ENCODE measurements at regions not wholly inside any gene's neighbourhood (a gene's known extent, or its start where the extent isn't known, plus 50 kb on each side); places are given as distances from the start of the nearest gene placed in this dataset.
"Not testable (repeated sequence)": the region's sequence is repeated elsewhere in the genome, so short reads cannot be mapped to it uniquely, and the experiment has no call there.

DNA sequence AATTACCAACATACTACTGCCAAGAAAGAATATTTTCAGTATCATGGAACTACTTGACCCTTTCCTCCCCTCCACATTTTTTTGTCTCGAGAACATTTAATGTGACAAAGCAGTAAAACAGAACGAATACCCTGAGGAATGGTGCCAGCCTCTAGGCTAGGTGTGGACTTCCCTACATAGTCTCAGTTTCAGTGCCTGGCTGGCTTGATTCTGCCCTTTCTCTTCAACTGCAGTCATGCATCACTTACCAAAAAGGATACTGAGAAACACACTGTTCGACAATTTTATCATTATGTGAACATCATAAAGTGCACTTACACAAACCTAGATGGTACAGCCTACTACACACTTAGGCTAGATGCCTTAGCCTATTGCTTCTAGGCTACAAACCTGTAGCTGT lies 305.3 kb upstream of the HNRNPA3 start:
- Histone ChIP-seq H3K27ac (no peak overlapping the region), H3K36me3 (no peaks in the 10 kb centered on the region), H3K4me3 (no peak overlapping the region), H3K9me3 (no peaks in the 10 kb centered on the region), H3K4me1 (no peaks in the 10 kb centered on the region), H3K27me3 (no peaks in the 10 kb centered on the region)
- DNase-seq: no peak
- TF ChIP-seq, protein P1, sequence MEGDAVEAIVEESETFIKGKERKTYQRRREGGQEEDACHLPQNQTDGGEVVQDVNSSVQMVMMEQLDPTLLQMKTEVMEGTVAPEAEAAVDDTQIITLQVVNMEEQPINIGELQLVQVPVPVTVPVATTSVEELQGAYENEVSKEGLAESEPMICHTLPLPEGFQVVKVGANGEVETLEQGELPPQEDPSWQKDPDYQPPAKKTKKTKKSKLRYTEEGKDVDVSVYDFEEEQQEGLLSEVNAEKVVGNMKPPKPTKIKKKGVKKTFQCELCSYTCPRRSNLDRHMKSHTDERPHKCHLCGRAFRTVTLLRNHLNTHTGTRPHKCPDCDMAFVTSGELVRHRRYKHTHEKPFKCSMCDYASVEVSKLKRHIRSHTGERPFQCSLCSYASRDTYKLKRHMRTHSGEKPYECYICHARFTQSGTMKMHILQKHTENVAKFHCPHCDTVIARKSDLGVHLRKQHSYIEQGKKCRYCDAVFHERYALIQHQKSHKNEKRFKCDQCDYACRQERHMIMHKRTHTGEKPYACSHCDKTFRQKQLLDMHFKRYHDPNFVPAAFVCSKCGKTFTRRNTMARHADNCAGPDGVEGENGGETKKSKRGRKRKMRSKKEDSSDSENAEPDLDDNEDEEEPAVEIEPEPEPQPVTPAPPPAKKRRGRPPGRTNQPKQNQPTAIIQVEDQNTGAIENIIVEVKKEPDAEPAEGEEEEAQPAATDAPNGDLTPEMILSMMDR (IDR thresholded peaks at IDR 0.05 in 4 of 5, conservative IDR thresholded peaks at IDR 0.05 in 1 of 5): no peak
- TF ChIP-seq POLR2A (IDR thresholded peaks at IDR 0.05): no peak
- intact Hi-C loops (cut with DNase I; ENCODE audit: low total_unique reads): no loop called here
- in situ Hi-C loops (cut with MboI; ENCODE audit: low sequenced_read_pairs in 4 of 4): no loop called here
- ATAC-seq: no peak

DNA sequence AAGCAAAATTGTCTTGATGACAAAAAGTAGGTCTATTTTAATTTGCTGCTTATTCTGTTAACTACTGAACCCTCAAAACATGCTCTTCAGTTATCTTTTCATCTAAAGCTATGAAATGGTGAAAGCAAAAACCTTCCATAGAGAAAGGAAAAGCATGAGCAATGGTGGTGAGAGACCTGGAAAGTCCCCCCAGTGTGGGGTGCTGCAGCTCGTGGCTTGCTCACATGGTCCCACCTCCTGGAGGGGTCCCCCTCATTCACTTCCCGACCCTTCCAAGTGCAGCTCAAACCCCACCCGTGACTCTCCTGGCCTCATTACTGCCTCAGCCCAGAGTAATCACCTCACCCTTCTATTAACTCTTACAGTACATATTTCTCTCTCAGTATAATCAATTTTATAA lies 301.8 kb upstream of the HNRNPA3 start:
- no peak for DNase-seq
- Histone ChIP-seq H3K4me3 (no peak overlapping the region), H3K4me1 (no peaks in the 10 kb centered on the region), H3K27me3 (no peaks in the 10 kb centered on the region), H3K27ac (no peak overlapping the region), H3K9me3 (no peaks in the 10 kb centered on the region), H3K36me3 (no peaks in the 10 kb centered on the region)
- TF ChIP-seq, protein P1 (IDR thresholded peaks at IDR 0.05 in 4 of 5, conservative IDR thresholded peaks at IDR 0.05 in 1 of 5): no peak
- no peak for TF ChIP-seq POLR2A (IDR thresholded peaks at IDR 0.05)
- in situ Hi-C loops (cut with MboI; ENCODE audit: low sequenced_read_pairs in 4 of 4): no loop called here
- ATAC-seq: no peak
- intact Hi-C loops (cut with DNase I; ENCODE audit: low total_unique reads): no loop called here

DNA sequence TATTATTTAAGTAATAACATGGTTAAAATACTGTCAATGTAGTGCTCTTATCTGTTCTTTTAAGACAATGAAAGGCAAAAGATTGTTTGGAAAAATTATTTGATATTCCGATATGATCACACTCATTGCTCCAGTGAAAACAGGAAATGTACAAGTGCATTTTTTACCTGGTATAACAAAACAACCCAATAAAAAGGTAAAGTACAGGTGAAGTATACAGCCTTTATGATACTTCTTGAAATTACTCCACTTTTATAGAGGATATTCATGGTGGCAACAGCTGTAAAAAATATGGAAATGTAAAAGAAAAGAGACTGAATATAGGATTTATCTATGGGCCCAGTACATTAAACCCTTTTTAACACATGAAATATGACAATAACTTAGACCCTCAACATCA lies 298.6 kb upstream of the HNRNPA3 start:
- no peaks in the 10 kb centered on the region for H3K4me1 ChIP-seq
- ATAC-seq (no peak), DNase-seq (no peak)
- H3K27ac ChIP-seq: no peak overlapping the region
- H3K36me3 ChIP-seq: no peaks in the 10 kb centered on the region
- in situ Hi-C loops (cut with MboI; ENCODE audit: low sequenced_read_pairs in 4 of 4) (no loop called here), intact Hi-C loops (cut with DNase I; ENCODE audit: low total_unique reads) (no loop called here)
- no peaks in the 10 kb centered on the region for H3K27me3 ChIP-seq
- no peak overlapping the region for H3K4me3 ChIP-seq
- H3K9me3 ChIP-seq: no peaks in the 10 kb centered on the region
- TF ChIP-seq, protein P1 (IDR thresholded peaks at IDR 0.05 in 4 of 5, conservative IDR thresholded peaks at IDR 0.05 in 1 of 5): no peak
- no peak for TF ChIP-seq POLR2A (IDR thresholded peaks at IDR 0.05)

DNA sequence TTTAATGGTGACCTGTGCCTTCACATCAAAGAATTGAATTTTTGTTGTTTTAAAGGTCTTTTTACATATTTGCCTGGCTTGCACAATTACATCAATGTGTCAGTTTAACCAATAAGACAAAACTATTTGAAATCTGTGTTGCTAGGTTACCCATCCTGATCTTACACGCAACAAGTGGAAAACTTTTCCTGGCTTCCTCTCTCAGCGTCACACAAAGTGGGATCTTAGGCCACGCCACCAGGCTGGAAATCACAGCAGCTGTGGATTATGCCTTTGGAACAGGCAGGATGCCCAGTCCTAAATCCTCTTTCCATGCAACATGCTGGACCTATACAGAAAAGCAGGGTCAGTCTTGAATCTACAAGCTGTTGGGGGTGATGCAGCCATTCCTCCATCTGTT lies 298.2 kb upstream of the HNRNPA3 start:
- ATAC-seq (no peak), DNase-seq (no peak)
- Histone ChIP-seq H3K27me3 (no peaks in the 10 kb centered on the region), H3K9me3 (no peaks in the 10 kb centered on the region), H3K27ac (no peak overlapping the region), H3K36me3 (no peaks in the 10 kb centered on the region), H3K4me1 (no peaks in the 10 kb centered on the region), H3K4me3 (no peak overlapping the region)
- intact Hi-C loops (cut with DNase I; ENCODE audit: low total_unique reads): no loop called here
- in situ Hi-C loops (cut with MboI; ENCODE audit: low sequenced_read_pairs in 4 of 4): no loop called here
- TF ChIP-seq POLR2A (IDR thresholded peaks at IDR 0.05): no peak
- TF ChIP-seq, protein P1 (IDR thresholded peaks at IDR 0.05 in 4 of 5, conservative IDR thresholded peaks at IDR 0.05 in 1 of 5): no peak

DNA sequence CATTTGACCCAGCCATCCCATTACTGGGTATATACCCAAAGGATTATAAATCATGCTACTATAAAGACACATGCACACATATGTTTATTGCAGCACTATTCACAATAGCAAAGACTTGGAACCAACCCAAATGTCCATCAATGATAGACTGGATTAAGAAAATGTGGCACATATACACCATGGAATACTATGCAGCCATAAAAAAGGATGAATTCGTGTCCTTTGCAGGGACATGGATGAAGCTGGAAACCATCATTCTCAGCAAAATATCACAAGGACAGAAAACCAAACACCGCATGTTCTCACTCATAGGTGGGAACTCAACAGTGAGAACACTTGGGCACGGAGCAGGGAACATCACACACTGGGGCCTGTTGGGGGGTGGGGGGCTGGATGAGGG lies 290.0 kb upstream of the HNRNPA3 start:
- H3K4me3 ChIP-seq; H3K36me3 ChIP-seq; H3K27ac ChIP-seq; H3K27me3 ChIP-seq; ATAC-seq; intact Hi-C loops (cut with DNase I; ENCODE audit: low total_unique reads); H3K4me1 ChIP-seq; DNase-seq; in situ Hi-C loops (cut with MboI; ENCODE audit: low sequenced_read_pairs in 4 of 4); H3K9me3 ChIP-seq: not testable (repeated sequence)
